Osteocyte (in vitro differentiated cells): ENCODE measurements at regions not wholly inside any gene's neighbourhood (a gene's known extent, or its start where the extent isn't known, plus 50 kb on each side); places are given as distances from the start of the nearest gene placed in this dataset.

Experiments used
- DNase-seq: peaks from one replicate; pipeline ENCODE4 v3.0.0; 2021; ENCODE audit warnings: mixed read lengths; ENCODE audit not compliant: unreplicated experiment; ENCODE audit errors: extremely low spot score
- H3K27ac Mint-ChIP-seq: one replicate; pipeline ENCODE4 v1.8.0; 2021; ENCODE audit warnings: mild to moderate bottlenecking, mixed read lengths; ENCODE audit not compliant: unreplicated experiment
- H3K27me3 Mint-ChIP-seq: one replicate; pipeline ENCODE4 v1.8.0; 2021; ENCODE audit warnings: mixed read lengths; ENCODE audit not compliant: unreplicated experiment
- H3K36me3 Mint-ChIP-seq: one replicate; pipeline ENCODE4 v1.8.0; 2021; ENCODE audit warnings: mixed read lengths; ENCODE audit not compliant: unreplicated experiment
- H3K4me1 Mint-ChIP-seq: one replicate; pipeline ENCODE4 v1.8.0; 2021; ENCODE audit warnings: mixed read lengths; ENCODE audit not compliant: unreplicated experiment
- H3K4me3 Mint-ChIP-seq: one replicate; pipeline ENCODE4 v1.8.0; 2021; ENCODE audit warnings: mild to moderate bottlenecking, moderate library complexity, mixed read lengths; ENCODE audit not compliant: unreplicated experiment
- H3K9me3 Mint-ChIP-seq: one replicate; pipeline ENCODE4 v1.8.0; 2021; ENCODE audit warnings: mixed read lengths; ENCODE audit not compliant: unreplicated experiment
- TF ChIP-seq, protein P1 (sequence below): fragments of 200-600 bp; sonication (generic); IDR thresholded peaks from 2 replicates; pipeline ENCODE4 v1.5.0; 2021; ENCODE audit warnings: antibody characterized with exemption, mild to moderate bottlenecking, moderate library complexity

DNA sequence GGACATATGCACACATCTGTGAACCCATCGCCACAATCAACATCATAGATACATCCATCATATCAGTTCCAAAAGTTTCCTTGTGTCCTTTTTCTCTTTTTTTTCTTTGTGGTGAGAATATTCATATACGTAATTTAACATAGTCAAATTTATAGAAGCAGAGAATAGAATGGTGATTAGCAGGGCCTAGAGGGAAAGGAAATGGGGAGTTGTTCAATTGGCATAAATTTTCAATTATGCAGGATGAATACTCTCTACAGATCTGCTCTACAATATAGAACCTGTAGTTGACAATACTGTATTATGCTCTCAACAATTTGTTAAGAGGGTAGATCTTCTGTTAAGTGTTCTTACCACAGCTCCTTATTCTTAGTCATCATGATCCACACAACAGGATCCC, 413.2 kb downstream of the SHISA9 start:
- no peak for DNase-seq
- H3K27ac Mint-ChIP-seq, result no peak overlapping the region
- H3K4me3 Mint-ChIP-seq, result no peak overlapping the region
- no peaks in the 10 kb centered on the region for H3K27me3 Mint-ChIP-seq
- H3K4me1 Mint-ChIP-seq, result no peaks in the 10 kb centered on the region
- H3K9me3 Mint-ChIP-seq, result peaks cover 25% of the 10 kb centered on the region
- no peaks in the 10 kb centered on the region for H3K36me3 Mint-ChIP-seq
- TF ChIP-seq, protein P1, sequence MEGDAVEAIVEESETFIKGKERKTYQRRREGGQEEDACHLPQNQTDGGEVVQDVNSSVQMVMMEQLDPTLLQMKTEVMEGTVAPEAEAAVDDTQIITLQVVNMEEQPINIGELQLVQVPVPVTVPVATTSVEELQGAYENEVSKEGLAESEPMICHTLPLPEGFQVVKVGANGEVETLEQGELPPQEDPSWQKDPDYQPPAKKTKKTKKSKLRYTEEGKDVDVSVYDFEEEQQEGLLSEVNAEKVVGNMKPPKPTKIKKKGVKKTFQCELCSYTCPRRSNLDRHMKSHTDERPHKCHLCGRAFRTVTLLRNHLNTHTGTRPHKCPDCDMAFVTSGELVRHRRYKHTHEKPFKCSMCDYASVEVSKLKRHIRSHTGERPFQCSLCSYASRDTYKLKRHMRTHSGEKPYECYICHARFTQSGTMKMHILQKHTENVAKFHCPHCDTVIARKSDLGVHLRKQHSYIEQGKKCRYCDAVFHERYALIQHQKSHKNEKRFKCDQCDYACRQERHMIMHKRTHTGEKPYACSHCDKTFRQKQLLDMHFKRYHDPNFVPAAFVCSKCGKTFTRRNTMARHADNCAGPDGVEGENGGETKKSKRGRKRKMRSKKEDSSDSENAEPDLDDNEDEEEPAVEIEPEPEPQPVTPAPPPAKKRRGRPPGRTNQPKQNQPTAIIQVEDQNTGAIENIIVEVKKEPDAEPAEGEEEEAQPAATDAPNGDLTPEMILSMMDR, result no peak

DNA sequence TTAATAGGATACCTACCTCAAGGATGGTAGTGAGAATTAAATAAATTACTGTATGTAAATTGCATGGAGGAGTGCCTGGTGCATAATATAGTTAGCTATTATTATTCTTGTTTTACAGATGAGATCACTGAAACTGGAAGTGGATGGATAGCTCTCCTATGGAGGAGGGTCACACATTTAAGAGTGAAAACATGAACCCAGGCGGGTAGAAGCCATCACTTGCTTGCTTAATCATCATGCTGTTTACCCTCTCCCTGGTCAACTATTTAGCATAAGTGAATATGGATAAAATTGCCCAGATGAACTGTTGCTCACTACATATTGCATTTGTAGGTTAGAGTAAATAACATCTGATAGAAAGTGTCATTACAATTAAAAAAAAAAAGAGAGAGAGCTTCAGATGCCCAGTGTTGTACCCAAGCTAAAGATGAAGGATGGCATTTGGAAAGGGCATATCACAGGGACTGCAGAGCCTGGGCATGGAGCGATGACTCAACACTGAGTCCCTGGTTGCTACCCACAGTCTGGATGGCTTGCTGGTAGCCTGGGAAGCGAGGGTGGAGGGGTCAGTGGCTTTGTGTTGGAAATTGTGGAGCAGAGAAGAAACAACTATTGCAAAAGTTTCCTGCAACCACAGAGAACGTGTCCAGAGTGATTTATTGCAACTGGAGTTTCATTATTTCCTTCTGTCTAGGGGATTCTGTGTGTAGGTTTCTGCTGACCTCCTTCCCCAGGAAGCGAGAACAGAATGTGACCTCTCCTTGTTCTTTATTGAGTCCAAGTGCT, 414.4 kb downstream of the SHISA9 start:
- H3K27ac Mint-ChIP-seq, result no peak overlapping the region
- H3K27me3 Mint-ChIP-seq, result no peaks in the 10 kb centered on the region
- H3K4me3 Mint-ChIP-seq, result no peak overlapping the region
- H3K9me3 Mint-ChIP-seq, result peaks cover 25% of the 10 kb centered on the region
- TF ChIP-seq, protein P1, result no peak
- no peaks in the 10 kb centered on the region for H3K36me3 Mint-ChIP-seq
- H3K4me1 Mint-ChIP-seq, result no peaks in the 10 kb centered on the region
- no peak for DNase-seq

DNA sequence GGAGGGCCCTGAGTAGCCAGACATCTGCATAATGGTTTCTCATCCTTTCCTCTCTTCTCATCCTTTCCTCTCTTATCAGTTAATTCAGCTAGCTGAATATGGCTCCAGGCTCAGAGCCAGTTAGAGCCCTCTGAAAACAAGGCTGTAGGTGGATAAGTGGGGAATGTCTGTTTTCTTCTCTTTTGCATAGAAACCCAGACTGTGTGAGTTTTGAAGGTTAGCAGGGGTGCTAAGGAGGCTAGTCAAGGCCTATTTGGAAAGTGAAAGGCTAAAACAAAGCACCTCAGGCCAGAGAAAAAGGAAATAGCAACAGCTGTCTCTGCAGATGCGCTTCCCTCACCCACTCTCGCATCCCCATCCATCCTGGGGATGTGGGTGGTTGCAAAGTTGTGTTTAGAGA, 420.9 kb downstream of the SHISA9 start:
- H3K27ac Mint-ChIP-seq, result no peak overlapping the region
- DNase-seq, result no peak
- TF ChIP-seq, protein P1, result no peak
- no peaks in the 10 kb centered on the region for H3K4me1 Mint-ChIP-seq
- H3K4me3 Mint-ChIP-seq, result no peak overlapping the region
- H3K9me3 Mint-ChIP-seq, result peaks cover 27% of the 10 kb centered on the region
- no peaks in the 10 kb centered on the region for H3K27me3 Mint-ChIP-seq
- no peaks in the 10 kb centered on the region for H3K36me3 Mint-ChIP-seq

DNA sequence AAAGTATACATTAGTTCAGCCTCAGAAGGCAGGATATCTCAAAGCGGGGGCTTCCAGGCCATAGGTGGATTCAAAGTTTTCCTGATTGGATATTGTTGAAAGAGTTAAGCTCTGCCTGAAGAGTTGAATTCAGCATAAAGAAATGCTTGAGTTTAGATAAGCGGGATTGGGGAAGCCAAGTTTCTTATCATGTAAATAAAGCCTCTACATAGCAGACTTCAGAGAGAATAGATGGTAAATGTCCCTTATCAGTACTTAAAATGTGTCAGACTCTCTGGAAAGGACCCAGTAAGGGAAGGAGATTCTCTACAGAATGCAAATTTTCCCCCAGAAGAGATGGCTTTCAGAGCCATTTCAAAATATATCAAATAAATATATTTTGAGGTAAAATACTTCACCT, 423.5 kb downstream of the SHISA9 start:
- H3K4me3 Mint-ChIP-seq, result no peak overlapping the region
- TF ChIP-seq, protein P1, result no peak
- H3K4me1 Mint-ChIP-seq, result no peaks in the 10 kb centered on the region
- no peak for DNase-seq
- H3K27me3 Mint-ChIP-seq, result no peaks in the 10 kb centered on the region
- no peak overlapping the region for H3K27ac Mint-ChIP-seq
- H3K36me3 Mint-ChIP-seq, result no peaks in the 10 kb centered on the region
- peaks cover 32% of the 10 kb centered on the region for H3K9me3 Mint-ChIP-seq

DNA sequence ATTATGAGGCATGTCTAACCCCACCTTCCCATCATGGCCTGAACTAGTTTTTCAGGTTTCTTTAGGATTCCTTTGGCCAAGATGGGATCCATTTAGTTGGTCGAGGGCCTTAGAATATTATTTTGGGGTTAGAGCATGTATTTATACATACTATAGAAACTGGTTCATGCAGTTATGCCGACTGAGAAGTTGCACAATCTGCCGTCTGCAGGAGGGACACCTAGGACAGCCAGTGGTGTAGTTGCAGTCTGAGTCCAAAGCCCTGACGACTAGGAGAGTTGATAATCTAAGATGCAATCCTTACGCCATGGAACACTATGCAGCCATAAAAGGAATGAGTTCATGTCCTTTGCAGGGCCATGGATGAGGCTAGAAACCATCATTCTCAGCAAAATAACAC, 424.0 kb downstream of the SHISA9 start:
- Mint-ChIP-seq H3K27me3 (no peaks in the 10 kb centered on the region), H3K36me3 (no peaks in the 10 kb centered on the region), H3K4me1 (no peaks in the 10 kb centered on the region), H3K9me3 (peaks cover 33% of the 10 kb centered on the region), H3K4me3 (no peak overlapping the region), H3K27ac (no peak overlapping the region)
- no peak for DNase-seq
- TF ChIP-seq, protein P1, result no peak
